ENCODE measurements at regions not wholly inside any gene's neighbourhood (a gene's known extent, or its start where the extent isn't known, plus 50 kb on each side); places are given as distances from the start of the nearest gene placed in this dataset.

DNA sequence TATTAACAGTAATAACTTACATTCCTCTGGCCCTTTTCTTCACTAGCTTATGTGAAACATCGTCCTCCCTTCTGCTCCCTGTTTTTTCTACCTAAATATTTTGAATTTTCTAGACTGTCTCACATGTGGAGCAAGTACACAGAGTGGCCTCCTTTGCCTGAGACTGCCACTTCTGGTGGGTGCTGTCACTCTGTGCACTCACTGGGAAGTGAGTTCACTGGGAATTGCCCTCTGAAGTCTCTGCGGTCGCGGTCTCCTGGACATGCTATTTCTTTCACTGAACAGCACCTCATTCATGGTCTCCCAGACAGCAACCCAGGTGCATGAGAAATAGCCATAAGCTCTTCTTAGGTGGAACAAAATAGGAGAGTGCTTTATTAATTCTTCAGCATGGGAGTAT, 1179.7 kb upstream of the ADGRL3 start:
- no peak overlapping the region for H3K27ac Mint-ChIP-seq
- peaks cover 4% of the 10 kb centered on the region for H3K4me1 Mint-ChIP-seq (ENCODE audit: unreplicated experiment)
- H3K4me3 Mint-ChIP-seq: no peak overlapping the region
- DNase-seq (ENCODE audit: extremely low spot score, unreplicated experiment): no peak
- H3K36me3 Mint-ChIP-seq: no peaks in the 10 kb centered on the region
- no peaks in the 10 kb centered on the region for H3K27me3 Mint-ChIP-seq
- TF ChIP-seq, protein P1, sequence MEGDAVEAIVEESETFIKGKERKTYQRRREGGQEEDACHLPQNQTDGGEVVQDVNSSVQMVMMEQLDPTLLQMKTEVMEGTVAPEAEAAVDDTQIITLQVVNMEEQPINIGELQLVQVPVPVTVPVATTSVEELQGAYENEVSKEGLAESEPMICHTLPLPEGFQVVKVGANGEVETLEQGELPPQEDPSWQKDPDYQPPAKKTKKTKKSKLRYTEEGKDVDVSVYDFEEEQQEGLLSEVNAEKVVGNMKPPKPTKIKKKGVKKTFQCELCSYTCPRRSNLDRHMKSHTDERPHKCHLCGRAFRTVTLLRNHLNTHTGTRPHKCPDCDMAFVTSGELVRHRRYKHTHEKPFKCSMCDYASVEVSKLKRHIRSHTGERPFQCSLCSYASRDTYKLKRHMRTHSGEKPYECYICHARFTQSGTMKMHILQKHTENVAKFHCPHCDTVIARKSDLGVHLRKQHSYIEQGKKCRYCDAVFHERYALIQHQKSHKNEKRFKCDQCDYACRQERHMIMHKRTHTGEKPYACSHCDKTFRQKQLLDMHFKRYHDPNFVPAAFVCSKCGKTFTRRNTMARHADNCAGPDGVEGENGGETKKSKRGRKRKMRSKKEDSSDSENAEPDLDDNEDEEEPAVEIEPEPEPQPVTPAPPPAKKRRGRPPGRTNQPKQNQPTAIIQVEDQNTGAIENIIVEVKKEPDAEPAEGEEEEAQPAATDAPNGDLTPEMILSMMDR (conservative IDR thresholded peaks at IDR 0.05): no peak
- H3K9me3 Mint-ChIP-seq: no peaks in the 10 kb centered on the region

DNA sequence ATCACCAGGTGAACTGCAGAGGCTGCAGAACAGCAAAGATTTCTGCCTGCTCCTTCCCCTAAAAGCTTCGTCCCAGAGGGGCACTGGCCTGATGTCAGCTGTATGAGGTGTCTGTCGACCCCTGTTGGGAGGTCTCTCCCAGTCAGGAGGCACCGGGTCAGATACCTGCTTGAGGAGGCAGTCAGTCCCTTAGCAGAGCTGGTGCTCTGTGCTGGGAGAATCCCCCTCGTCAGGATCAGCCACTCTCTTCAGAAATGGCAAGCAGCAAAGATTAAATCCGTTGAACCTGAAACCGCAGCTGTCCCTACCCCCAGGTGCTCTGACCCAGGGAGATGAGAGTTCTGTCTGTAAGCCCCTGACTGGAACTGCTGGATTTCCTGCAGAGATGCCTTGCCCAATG, 1166.3 kb upstream of the ADGRL3 start:
- DNase-seq (ENCODE audit: extremely low spot score, unreplicated experiment): no peak

DNA sequence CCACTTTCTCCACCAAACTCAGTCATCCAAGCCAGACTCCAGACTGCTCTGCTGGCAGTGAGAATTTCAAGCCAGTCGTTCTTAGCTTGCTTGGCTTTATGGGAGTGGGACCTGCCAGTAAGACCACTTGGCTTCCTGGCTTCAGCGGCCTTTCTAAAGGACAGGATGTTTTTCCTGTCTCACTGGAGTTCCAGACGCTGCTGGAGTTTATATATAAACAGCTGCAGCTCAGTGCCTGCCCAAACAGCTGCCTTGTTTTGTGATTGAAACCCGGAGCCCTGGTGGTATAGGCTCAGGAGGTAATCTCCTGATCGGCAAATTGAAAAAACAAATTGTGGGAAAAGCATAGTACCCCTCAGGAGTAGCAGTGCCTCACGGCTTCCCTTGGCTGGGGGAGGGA, 1165.8 kb upstream of the ADGRL3 start:
- no peaks in the 10 kb centered on the region for H3K27me3 Mint-ChIP-seq
- DNase-seq (ENCODE audit: extremely low spot score, unreplicated experiment): no peak
- TF ChIP-seq, protein P1 (conservative IDR thresholded peaks at IDR 0.05): no peak
- no peak overlapping the region for H3K27ac Mint-ChIP-seq
- H3K4me3 Mint-ChIP-seq: no peak overlapping the region
- no peaks in the 10 kb centered on the region for H3K36me3 Mint-ChIP-seq
- no peaks in the 10 kb centered on the region for H3K4me1 Mint-ChIP-seq (ENCODE audit: unreplicated experiment)
- H3K9me3 Mint-ChIP-seq: no peaks in the 10 kb centered on the region

More for the DNA sequence above, 1166.3 kb upstream of the ADGRL3 start:
- Mint-ChIP-seq H3K4me1 (ENCODE audit: unreplicated experiment) (no peaks in the 10 kb centered on the region), H3K36me3 (no peaks in the 10 kb centered on the region), H3K4me3 (no peak overlapping the region), H3K27ac (no peak overlapping the region), H3K9me3 (no peaks in the 10 kb centered on the region), H3K27me3 (no peaks in the 10 kb centered on the region)
- TF ChIP-seq, protein P1 (conservative IDR thresholded peaks at IDR 0.05): no peak

DNA sequence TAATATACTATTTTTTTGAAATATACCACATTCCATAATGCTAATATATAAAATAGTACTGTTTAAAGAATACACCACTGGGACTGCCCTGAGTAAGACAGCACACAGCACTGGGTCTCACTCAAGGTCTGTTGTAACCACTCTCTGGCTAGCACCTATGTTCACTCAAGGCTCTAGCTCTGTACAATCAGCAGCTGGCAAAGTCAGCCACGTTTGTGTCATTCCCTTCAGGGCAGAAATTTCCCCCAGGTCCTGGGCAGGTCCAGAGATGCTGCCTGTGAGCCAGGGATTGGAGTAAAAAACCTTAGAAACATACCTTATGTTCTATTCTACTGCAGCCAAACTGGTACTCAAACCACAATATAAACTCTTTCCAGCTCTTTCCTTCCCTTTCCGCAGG, 1160.2 kb upstream of the ADGRL3 start:
- Mint-ChIP-seq H3K4me1 (ENCODE audit: unreplicated experiment) (no peaks in the 10 kb centered on the region), H3K27ac (no peak overlapping the region), H3K36me3 (no peaks in the 10 kb centered on the region), H3K27me3 (no peaks in the 10 kb centered on the region), H3K4me3 (no peak overlapping the region), H3K9me3 (no peaks in the 10 kb centered on the region)
- TF ChIP-seq, protein P1 (conservative IDR thresholded peaks at IDR 0.05): no peak
- no peak for DNase-seq (ENCODE audit: extremely low spot score, unreplicated experiment)

DNA sequence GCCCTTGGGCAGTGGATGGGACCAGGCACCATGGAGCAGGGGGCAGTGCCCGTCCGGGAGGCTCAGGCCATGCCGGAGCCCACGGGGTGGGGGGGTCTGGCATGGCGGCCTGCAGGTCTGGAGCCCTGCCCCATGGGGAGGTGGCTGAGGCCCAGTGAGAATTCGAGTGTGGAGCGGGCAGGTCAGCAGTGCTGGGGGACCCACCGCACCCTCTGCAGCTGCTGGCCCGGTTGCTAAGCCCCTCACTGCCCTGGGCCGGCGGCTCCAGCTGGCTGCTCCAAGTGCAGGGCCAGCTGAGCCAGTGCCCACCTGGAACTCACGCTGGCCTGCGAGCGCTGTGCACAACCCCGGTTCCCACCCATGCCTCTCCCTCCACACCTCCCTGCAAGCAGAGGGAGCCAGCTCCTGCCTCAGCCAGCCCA, 1157.9 kb upstream of the ADGRL3 start:
- no peak overlapping the region for H3K27ac Mint-ChIP-seq
- TF ChIP-seq, protein P1 (conservative IDR thresholded peaks at IDR 0.05): no peak
- no peaks in the 10 kb centered on the region for H3K27me3 Mint-ChIP-seq
- H3K4me3 Mint-ChIP-seq: no peak overlapping the region
- no peak for DNase-seq (ENCODE audit: extremely low spot score, unreplicated experiment)
- no peaks in the 10 kb centered on the region for H3K4me1 Mint-ChIP-seq (ENCODE audit: unreplicated experiment)
- no peaks in the 10 kb centered on the region for H3K36me3 Mint-ChIP-seq
- no peaks in the 10 kb centered on the region for H3K9me3 Mint-ChIP-seq

DNA sequence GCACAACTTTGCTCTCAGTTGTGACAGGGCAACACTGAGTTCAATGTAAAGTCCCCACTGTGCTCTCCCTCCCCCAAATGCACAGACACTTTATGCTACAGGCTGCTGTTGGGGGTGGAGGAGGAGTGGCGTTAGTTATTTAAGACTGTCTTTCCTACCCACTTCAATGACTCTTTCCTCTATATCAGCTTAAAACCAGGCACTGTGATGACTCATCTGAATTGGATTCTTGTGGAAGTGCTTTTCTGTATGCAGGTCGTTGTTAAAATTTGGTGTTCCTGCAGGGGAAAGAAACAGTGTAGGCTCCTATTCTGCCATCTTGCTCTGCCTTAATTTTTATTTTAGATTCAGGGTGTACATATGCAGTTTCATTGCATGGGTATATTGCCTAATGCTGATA, 1157.2 kb upstream of the ADGRL3 start:
- no peak overlapping the region for H3K4me3 Mint-ChIP-seq
- H3K9me3 Mint-ChIP-seq: no peaks in the 10 kb centered on the region
- no peaks in the 10 kb centered on the region for H3K4me1 Mint-ChIP-seq (ENCODE audit: unreplicated experiment)
- no peaks in the 10 kb centered on the region for H3K36me3 Mint-ChIP-seq
- TF ChIP-seq, protein P1 (conservative IDR thresholded peaks at IDR 0.05): no peak
- no peak overlapping the region for H3K27ac Mint-ChIP-seq
- no peaks in the 10 kb centered on the region for H3K27me3 Mint-ChIP-seq
- no peak for DNase-seq (ENCODE audit: extremely low spot score, unreplicated experiment)

Measured in type B pancreatic cell (in vitro differentiated cells).